Tibial nerve (tissue), 4 donors: ENCODE measurements at regions not wholly inside any gene's neighbourhood (a gene's known extent, or its start where the extent isn't known, plus 50 kb on each side); places are given as distances from the start of the nearest gene placed in this dataset.

ENCODE experiments used
- DNase-seq, 2 donors: peaks; one replicate each; pipeline ENCODE4 v3.0.0-alpha.2; 2019; ENCODE audit warnings: low spot score in 2 of 2
- H3K27ac ChIP-seq, 4 donors: fragments of 200-600 bp; sonication (generic) in 3 of 4; one replicate each; pipeline ENCODE4 v1.5.1; 2017 to 2019; ENCODE audit warnings: mild to moderate bottlenecking in 1 of 4
- H3K27me3 ChIP-seq, 2 donors: fragments of 200-600 bp; sonication (generic) in 1 of 2; one replicate each; pipeline versions ENCODE4 v1.5.1 to v1.6.0; 2017 to 2019
- H3K36me3 ChIP-seq, 3 donors: fragments of 200-600 bp; sonication (generic); one replicate each; pipeline ENCODE4 v1.5.1; 2018 to 2019
- H3K4me1 ChIP-seq, 4 donors: fragments of 200-600 bp; sonication (generic) in 3 of 4; one replicate each; pipeline ENCODE4 v1.5.1; 2017 to 2019
- H3K4me3 ChIP-seq, 4 donors: fragments of 200-600 bp; sonication (generic) in 3 of 4; one replicate each; pipeline ENCODE4 v1.5.1; 2017 to 2019; ENCODE audit warnings: mild to moderate bottlenecking in 1 of 4, moderate library complexity in 1 of 4
- H3K9me3 ChIP-seq, 4 donors: fragments of 200-600 bp; sonication (generic) in 3 of 4; one replicate each; pipeline ENCODE4 v1.5.1; 2017 to 2019
- CTCF ChIP-seq, 5 experiments: fragments of 200-600 bp in 3 of 5; fragments of 450-650 bp in 2 of 5; sonication (generic) in 3 of 5; IDR thresholded peaks; one replicate each; pipeline ENCODE4 v1.5.1; 2016 to 2019; ENCODE audit warnings: antibody characterized with exemption in 5 of 5, mild to moderate bottlenecking in 3 of 5, moderate library complexity in 2 of 5
- EP300 ChIP-seq, 2 donors: sonication (generic); formaldehyde crosslinking; IDR thresholded peaks; one replicate each; pipeline ENCODE4 v1.6.1; 2017; ENCODE audit warnings: antibody characterized with exemption in 2 of 2, mild to moderate bottlenecking in 1 of 2
- POLR2A ChIP-seq, 2 donors: fragments of 450-650 bp; IDR thresholded peaks; one replicate each; pipeline ENCODE4 v1.6.1; 2017; ENCODE audit warnings: antibody characterized with exemption in 2 of 2, mild to moderate bottlenecking in 2 of 2, moderate library complexity in 2 of 2
- WGBS, 2 donors: methylation state at CpG; one replicate each; pipeline ENCODE4 v1.1.5; 2018; 5-methylcytosine and 5-hydroxymethylcytosine counted together

GRCh38 chr20:60286764-60287163, 328.5 kb downstream of the CDH26 start:
- Histone ChIP-seq H3K36me3 (no peaks in the 10 kb centered on the region), H3K27ac (no peak overlapping the region), H3K4me1 (no peaks in the 10 kb centered on the region), H3K9me3 (peaks cover 0 to 38% (median 4%) of the 10 kb centered on the region in 4 donors), H3K4me3 (no peak overlapping the region), H3K27me3 (no peaks in the 10 kb centered on the region)
- TF ChIP-seq POLR2A (IDR thresholded peaks at IDR 0.05) (no peak), EP300 (IDR thresholded peaks at IDR 0.05) (no peak), CTCF (IDR thresholded peaks at IDR 0.05) (no peak)
- DNase-seq = no peak
- WGBS, 2 donors = 79 to 90% methylated on average over 3 of the region's 3 CpGs

DNA sequence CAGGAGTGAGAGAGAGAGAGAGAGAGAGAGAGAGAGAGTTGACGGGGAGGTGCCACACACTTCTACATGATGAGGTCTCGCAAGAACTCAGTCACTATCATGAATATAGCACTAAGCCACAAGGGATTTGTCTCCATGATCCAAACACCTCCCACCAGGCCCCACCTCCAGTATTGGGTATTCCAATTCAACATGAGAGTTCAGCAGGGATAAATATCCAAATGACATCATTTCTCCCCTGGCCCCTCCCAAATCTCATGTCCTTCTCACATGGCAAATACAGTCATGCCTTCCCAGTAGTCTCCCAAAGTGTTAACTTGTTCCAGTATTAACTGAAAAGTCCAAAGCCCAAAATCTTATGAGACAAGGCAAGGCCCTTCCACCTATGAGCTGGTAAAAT, 330.7 kb downstream of the CDH26 start:
- WGBS, 2 donors = 88 to 89% methylated on average over 2 of the region's 2 CpGs
- Histone ChIP-seq H3K27ac (no peak overlapping the region), H3K9me3 (peaks cover 0 to 31% (median 4%) of the 10 kb centered on the region in 4 donors), H3K27me3 (no peaks in the 10 kb centered on the region), H3K36me3 (no peaks in the 10 kb centered on the region), H3K4me1 (no peaks in the 10 kb centered on the region), H3K4me3 (no peak overlapping the region)
- TF ChIP-seq EP300 (IDR thresholded peaks at IDR 0.05) (no peak), POLR2A (IDR thresholded peaks at IDR 0.05) (no peak), CTCF (IDR thresholded peaks at IDR 0.05) (no peak)
- no peak for DNase-seq

DNA sequence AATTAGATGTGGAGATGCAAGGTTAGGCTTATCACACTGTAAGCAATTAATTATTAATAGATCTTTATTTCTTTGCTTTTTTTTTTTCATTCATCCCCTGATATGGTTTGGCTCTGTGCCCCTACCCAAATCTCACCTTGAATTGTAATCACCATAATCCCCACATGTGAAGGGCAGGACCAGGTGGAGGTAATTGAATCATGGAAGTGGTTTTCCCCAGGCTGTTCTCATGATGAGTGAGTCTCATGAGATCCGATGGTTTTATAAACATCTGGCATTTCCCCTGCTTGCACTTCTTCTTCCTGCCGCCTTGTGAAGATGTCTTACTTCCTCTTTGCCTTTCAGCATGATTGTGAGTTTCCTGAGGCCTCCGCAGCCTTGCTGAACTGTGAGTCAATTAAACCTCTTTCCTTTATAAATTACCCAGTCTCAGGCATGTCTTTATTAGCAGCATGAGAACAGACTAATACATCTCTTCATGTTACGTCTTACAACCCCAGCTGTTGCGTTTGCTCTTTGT, 333.8 kb downstream of the CDH26 start:
- Histone ChIP-seq H3K9me3 (peaks cover 0 to 24% (median 4%) of the 10 kb centered on the region in 4 donors), H3K4me3 (no peak overlapping the region), H3K27ac (no peak overlapping the region), H3K4me1 (no peaks in the 10 kb centered on the region), H3K36me3 (no peaks in the 10 kb centered on the region), H3K27me3 (no peaks in the 10 kb centered on the region)
- 68 to 74% methylated on average over 5 of the region's 5 CpGs for WGBS, 2 donors
- no peak for DNase-seq
- TF ChIP-seq POLR2A (IDR thresholded peaks at IDR 0.05) = no peak
- no peak for TF ChIP-seq CTCF (IDR thresholded peaks at IDR 0.05)
- TF ChIP-seq EP300 (IDR thresholded peaks at IDR 0.05) = no peak

DNA sequence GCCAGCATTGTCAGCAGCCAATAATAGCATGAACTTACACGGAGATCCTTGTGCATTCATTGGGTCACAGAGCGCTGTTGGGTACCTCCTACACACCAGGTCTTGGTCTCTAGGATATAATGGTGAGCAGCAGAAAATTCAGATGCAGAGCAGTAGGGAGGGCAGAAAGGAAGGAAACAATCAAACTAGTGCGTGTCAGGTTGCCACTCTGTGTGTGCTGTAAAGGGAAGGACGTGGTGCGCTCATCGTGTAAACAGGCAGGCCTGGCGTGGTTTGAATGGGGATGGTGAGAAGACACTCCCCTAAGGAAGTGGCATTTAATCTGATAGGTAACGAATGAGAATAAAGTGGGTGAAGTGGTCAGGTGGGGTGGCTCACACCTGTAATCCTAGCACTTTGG, 336.4 kb downstream of the CDH26 start:
- WGBS, 2 donors = 71 to 79% methylated on average over 8 of the region's 8 CpGs
- Histone ChIP-seq H3K36me3 (no peaks in the 10 kb centered on the region), H3K27ac (no peak overlapping the region), H3K9me3 (peaks cover 0 to 18% (median 3%) of the 10 kb centered on the region in 4 donors), H3K27me3 (no peaks in the 10 kb centered on the region), H3K4me3 (no peak overlapping the region), H3K4me1 (no peaks in the 10 kb centered on the region)
- TF ChIP-seq POLR2A (IDR thresholded peaks at IDR 0.05) (no peak), CTCF (IDR thresholded peaks at IDR 0.05) (no peak), EP300 (IDR thresholded peaks at IDR 0.05) (no peak)
- no peak for DNase-seq

DNA sequence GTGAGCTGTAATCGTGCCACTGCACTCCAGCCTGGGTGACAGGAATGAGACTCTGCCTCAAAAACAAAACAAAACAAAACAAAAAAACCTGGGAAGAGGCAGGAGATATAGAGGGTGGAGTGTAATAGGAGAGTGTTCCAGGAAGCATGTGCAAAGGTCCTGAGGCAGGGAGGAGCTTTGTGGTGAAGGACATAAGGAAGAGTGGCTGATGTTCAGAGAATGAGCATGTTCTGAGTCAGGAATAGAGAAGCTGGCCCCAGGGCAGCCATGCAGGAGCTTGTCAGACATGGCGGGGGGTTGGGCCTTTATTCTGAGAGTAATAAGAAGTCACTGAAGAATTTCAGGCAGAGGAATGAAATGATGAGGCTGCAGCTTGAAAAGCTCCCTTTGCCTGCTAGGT, 337.0 kb downstream of the CDH26 start:
- no peak overlapping the region for H3K27ac ChIP-seq
- H3K9me3 ChIP-seq = peaks cover 0 to 12% (median under 1%) of the 10 kb centered on the region in 4 donors
- H3K4me3 ChIP-seq = no peak overlapping the region
- no peaks in the 10 kb centered on the region for H3K27me3 ChIP-seq
- no peaks in the 10 kb centered on the region for H3K4me1 ChIP-seq
- 89% methylated on average over 2 of the region's 2 CpGs for WGBS, 2 donors
- DNase-seq = no peak
- no peak for TF ChIP-seq CTCF (IDR thresholded peaks at IDR 0.05)
- TF ChIP-seq POLR2A (IDR thresholded peaks at IDR 0.05) = no peak
- no peak for TF ChIP-seq EP300 (IDR thresholded peaks at IDR 0.05)
- no peaks in the 10 kb centered on the region for H3K36me3 ChIP-seq
